Nephron progenitor cell (in vitro differentiated cells): ENCODE measurements at regions not wholly inside any gene's neighbourhood (a gene's known extent, or its start where the extent isn't known, plus 50 kb on each side); places are given as distances from the start of the nearest gene placed in this dataset.

Experiments
- DNase-seq: peaks from one replicate; pipeline ENCODE4 v3.0.0; 2021
- H3K27ac Mint-ChIP-seq: 2 replicates; pipeline ENCODE4 v1.8.0; 2021; ENCODE audit warnings: mild to moderate bottlenecking, moderate library complexity, mixed read lengths
- H3K27me3 Mint-ChIP-seq: 2 replicates; pipeline ENCODE4 v1.8.0; 2021; ENCODE audit warnings: mild to moderate bottlenecking, low read depth, mixed read lengths; ENCODE audit not compliant: poor library complexity
- H3K36me3 Mint-ChIP-seq: 2 replicates; pipeline ENCODE4 v1.8.0; 2021; ENCODE audit warnings: low read depth, mixed read lengths
- H3K4me1 Mint-ChIP-seq: 2 replicates; pipeline ENCODE4 v1.8.0; 2021; ENCODE audit warnings: mixed read lengths
- H3K4me3 Mint-ChIP-seq: 2 replicates; pipeline ENCODE4 v1.8.0; 2021; ENCODE audit warnings: mild to moderate bottlenecking, moderate library complexity, mixed read lengths
- H3K9me3 Mint-ChIP-seq: 2 replicates; pipeline ENCODE4 v1.8.0; 2021; ENCODE audit warnings: mild to moderate bottlenecking, moderate library complexity, mixed read lengths
- CTCF ChIP-seq: fragments of 200-600 bp; sonication (generic); IDR thresholded peaks from 2 replicates; pipeline ENCODE4 v1.5.0; 2021; ENCODE audit warnings: antibody characterized with exemption

DNA sequence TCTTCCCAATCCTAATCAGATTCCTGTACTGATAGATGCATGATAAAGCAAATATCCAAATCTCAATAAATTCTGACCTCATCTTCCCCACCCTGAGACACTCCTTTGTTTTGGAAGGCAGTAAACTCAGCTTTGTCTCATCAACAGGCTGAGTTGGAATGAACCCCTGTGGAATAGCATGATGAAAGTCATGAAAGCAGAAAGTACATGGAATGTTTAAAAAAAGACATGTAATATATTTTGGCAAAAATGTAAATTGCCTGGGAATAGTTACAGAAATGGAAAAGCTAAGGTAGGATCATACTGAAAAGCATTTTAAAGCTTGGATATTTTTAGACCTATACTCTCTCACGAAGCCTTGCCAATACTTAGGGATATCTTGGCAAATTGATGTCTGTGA lies 468.7 kb upstream of the CDH7 start:
- H3K27me3 Mint-ChIP-seq = peaks cover 4% of the 10 kb centered on the region
- no peak overlapping the region for H3K4me3 Mint-ChIP-seq
- H3K4me1 Mint-ChIP-seq = no peaks in the 10 kb centered on the region
- TF ChIP-seq CTCF = no peak
- DNase-seq = no peak
- H3K9me3 Mint-ChIP-seq = peaks cover 6% of the 10 kb centered on the region
- no peak overlapping the region for H3K27ac Mint-ChIP-seq
- H3K36me3 Mint-ChIP-seq = no peaks in the 10 kb centered on the region

DNA sequence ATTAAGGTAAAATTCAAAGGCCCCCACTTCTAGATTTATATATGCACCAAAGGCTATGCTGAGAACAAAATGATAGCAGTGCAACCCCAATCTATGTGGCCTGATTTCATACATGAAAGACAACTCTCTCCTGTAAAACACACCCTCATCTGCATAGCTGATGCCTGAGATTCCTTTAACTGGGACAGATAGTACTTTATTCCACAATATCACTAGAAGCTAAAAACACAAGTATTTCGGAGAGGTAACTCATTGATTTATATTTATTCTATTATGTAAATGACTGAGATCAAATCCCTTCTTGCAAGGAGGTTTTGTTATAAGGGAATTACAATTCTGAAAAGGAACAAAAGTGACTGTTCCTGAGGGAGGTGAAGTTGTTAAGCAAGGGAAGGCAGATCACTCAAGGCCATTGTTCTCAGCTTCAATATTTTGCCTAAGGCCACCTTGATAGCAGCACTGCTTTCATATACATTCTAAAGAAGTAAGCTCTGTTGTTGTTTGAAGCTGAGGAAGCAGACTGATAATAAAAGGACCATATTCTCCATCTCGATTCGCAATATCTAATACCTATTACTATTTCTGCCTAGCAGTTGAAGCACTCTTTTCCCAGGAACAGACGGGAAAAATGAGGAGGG lies 471.0 kb upstream of the CDH7 start:
- DNase-seq = no peak
- Mint-ChIP-seq H3K36me3 (no peaks in the 10 kb centered on the region), H3K27ac (no peak overlapping the region), H3K4me1 (no peaks in the 10 kb centered on the region), H3K27me3 (peaks cover 4% of the 10 kb centered on the region), H3K4me3 (no peak overlapping the region), H3K9me3 (peaks cover 6% of the 10 kb centered on the region)
- TF ChIP-seq CTCF = no peak

- DNase-seq = no peak
- TF ChIP-seq CTCF = no peak
- Mint-ChIP-seq H3K27ac (no peak overlapping the region), H3K4me3 (no peak overlapping the region), H3K36me3 (no peaks in the 10 kb centered on the region), H3K4me1 (no peaks in the 10 kb centered on the region), H3K27me3 (no peaks in the 10 kb centered on the region), H3K9me3 (peaks cover 6% of the 10 kb centered on the region)
Measured at GRCh38 chr18:65278939-65279667, 471.7 kb upstream of the CDH7 start.

DNA sequence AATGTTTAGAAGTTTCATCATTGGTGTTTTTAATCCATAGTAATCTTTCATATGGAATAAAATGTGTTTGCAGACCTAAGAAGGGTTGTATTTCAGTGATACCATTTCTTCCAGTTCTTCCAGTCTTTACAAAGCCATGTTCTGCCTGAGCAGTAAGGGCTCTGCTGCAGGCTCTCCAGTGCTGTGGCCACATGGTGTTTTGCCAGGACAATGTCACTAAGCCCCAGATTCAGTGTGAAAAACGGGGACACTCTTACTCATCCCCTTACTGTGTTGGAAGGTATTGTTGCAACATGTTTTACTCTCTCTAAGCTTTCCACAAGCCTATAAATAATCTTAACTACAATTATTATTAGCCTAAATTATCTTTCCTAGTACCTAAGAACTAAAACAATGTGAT lies 481.4 kb upstream of the CDH7 start:
- no peak for DNase-seq
- TF ChIP-seq CTCF = no peak
- Mint-ChIP-seq H3K36me3 (no peaks in the 10 kb centered on the region), H3K27ac (no peak overlapping the region), H3K9me3 (no peaks in the 10 kb centered on the region), H3K4me3 (no peak overlapping the region), H3K4me1 (peaks cover 5% of the 10 kb centered on the region), H3K27me3 (peaks cover 7% of the 10 kb centered on the region)

- Mint-ChIP-seq H3K4me3 (no peak overlapping the region), H3K27me3 (peaks cover 7% of the 10 kb centered on the region), H3K27ac (no peak overlapping the region), H3K9me3 (no peaks in the 10 kb centered on the region), H3K36me3 (no peaks in the 10 kb centered on the region), H3K4me1 (peaks cover 5% of the 10 kb centered on the region)
- DNase-seq = no peak
- no peak for TF ChIP-seq CTCF
Measured at GRCh38 chr18:65265761-65266160, 485.1 kb upstream of the CDH7 start.

DNA sequence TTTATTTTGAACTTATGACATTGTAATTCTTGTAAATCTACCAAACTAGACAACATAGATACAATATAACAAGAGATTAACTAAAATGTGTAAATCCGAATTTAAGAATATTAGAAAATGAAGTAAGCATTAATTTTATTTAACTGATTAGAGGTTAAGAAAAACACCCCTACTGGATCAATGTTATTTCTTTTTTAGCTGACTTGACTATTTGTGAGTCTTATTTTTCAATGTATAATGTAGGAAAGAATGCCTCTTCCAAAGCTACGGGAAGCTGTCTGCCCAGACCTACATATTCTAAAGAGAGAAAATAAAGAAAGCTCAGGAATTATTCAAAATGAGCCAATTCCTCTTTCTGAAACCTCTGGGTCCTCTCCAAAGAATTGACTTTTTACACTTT lies 490.8 kb upstream of the CDH7 start:
- Mint-ChIP-seq H3K4me3 (no peak overlapping the region), H3K36me3 (no peaks in the 10 kb centered on the region), H3K27ac (no peak overlapping the region), H3K27me3 (no peaks in the 10 kb centered on the region), H3K9me3 (no peaks in the 10 kb centered on the region), H3K4me1 (no peaks in the 10 kb centered on the region)
- DNase-seq = no peak
- no peak for TF ChIP-seq CTCF
